NCI-H2107 (cell line): ENCODE measurements at regions not wholly inside any gene's neighbourhood (a gene's known extent, or its start where the extent isn't known, plus 50 kb on each side); places are given as distances from the start of the nearest gene placed in this dataset.
"Not testable (repeated sequence)": the region's sequence is repeated elsewhere in the genome, so short reads cannot be mapped to it uniquely, and the experiment has no call there.

ENCODE experiments used
- DNase-seq: peaks from one replicate; lab custom pipeline; 2025; lab: John Stamatoyannopoulos, UW

DNA sequence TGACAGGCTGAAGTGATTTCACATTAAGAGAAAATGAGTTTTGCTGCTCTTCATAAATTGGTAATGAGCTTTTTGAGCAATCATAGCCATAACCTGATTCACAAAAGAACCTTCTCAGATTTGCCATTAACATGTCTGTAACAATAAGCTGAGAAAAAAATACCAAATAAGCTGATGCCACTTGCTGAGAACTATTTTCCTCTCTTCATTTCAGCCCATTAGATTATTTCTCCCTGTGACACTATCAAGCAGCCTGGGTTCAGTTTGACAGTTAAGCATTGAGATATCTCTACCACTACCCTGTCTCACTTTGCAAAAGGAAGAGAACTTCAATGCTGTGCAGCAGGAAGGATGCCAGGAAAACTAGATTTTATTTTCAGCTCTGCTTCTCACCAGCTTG lies 673.9 kb downstream of the TRIB2 start:
- no peak for DNase-seq

DNA sequence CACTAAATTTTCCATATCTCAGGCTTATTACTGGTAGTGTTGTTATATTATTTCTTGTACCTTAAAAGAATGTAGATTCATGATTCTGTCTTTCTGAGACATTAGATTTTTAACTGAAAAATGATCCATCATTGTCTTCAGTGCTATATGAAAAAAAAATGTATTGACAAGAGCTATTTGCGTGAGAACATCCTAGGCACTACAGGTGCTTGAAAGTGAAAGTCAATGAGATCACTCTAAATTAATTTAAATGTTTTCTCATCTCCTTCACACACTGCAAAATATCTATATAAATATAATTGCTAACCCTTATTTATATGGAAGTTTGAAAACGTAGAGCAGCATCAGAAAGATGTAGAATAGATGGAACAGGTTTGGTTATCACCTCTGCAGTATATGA lies 684.6 kb downstream of the TRIB2 start:
- DNase-seq: no peak

DNA sequence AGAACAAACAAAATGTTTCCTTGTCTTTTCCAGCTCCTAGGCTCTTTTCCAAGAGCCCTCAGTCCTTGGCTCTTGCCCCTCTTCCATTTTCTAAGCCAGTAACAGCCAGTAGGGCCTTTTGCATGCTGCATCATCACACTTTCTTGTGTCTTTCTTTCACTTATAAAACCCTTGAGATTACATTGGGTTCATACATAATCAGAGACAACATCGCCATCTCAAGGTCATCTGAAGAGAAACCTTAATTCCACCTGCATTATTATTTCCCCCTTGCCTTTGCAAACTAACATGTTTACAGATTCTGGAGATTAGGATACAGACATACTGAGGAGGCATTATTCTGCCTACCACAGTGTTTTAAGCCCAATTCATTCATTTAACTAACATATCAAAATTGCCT lies 697.3 kb downstream of the TRIB2 start:
- no peak for DNase-seq

DNA sequence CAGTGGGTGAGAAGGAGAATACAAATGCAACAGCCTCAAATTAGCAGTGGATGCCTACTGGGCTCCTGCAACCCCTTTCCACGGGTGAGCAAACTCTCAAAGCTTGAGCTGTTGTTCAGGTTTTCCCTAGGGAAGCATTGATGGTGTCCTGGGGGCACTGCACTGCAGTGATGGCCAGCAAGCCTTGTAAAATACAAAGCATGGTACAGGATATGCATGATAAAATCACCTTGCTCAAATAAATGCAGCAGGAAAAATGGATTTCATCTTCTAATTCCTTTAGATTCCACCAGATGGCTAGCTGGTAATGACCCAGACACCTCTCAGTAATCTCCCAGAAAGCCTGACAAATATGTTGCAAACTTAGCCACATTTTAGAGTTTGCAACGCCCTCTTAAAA lies 698.2 kb downstream of the TRIB2 start:
- DNase-seq: no peak

DNA sequence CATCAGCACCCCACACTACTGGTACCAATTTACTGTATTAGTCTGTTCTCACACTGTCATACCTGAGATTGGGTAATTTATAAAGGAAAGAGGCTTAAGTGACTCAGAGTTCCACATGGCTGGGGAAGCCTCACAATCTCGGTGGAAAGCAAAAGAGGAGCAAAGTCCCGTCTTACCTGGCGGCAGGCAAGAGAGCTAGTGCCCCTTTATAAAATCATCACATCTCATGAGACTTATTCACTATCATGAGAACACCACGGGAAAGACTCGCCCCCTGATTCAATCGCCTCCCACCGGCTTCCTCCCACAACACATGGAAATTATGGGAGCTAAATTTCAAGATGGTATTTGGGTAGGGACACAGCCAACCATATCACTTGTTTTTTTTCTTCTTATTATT lies 717.2 kb downstream of the TRIB2 start:
- DNase-seq: no peak

DNA sequence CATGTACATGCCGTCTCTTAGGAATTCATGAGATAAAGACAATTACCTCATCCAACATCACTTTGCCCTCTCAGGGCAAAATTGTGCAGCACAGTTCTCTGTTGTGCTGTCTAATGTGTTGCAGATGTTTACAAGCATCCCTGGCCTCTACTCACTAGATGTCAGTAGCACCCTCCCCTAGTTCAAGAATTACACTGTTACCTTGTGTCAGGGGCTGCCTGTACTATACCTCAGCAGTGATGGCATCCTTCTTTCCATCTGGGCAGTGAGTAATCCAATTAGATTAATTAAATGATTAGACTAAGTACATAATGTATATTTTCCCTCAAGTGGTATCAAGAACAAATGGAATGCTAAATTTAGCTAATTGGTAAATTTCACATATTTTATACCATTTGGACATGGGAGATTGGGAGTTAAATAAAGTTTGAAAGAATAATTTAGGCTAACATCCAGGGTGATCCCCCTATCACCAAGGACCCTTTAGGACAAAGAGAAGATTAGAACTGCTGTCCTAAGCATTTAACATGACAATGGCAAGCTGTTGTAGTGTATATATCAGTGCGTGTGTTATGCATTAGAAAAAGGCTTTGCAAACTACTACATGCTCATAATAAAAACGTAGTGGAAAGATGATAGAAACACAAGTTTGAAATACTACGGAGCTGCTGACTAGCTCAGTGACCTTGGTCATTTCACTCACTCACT lies 727.0 kb downstream of the TRIB2 start:
- DNase-seq: not testable (repeated sequence)

DNA sequence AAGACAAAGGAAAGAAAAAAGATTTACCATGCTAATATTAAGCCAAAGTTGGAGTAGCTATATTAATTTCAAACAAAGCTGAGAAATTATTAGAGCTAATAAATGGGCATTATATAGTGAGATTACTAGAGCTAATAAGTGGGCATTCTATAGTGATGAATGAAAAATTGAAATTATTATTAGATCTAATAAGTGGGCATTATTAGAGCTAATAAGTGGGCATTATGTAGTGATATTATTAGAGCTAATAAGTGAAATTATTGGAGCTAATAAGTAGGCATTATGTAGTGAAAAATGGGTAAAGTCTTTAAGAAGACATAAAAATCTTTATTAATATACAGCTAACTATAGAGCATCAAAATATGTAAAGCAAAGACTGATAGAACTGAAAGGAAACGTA lies 745.7 kb downstream of the TRIB2 start:
- DNase-seq: no peak

DNA sequence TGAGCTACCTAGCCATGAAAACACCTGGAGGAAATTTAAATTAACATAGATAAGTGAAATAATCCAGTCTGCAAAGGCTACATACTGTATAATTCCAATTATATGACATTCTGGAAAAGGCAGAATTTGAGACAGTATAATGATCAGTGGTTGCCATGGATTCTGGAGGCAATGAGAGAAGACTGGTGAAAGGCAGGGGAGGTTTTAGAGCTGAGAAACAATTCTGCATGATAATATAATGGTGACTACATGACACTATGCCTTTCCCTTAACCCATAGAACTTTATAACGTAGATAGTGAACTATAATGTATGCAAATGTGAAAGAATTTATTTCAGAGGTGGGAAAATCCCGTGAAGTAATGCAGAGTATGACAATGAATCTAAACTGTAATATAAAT lies 749.3 kb downstream of the TRIB2 start:
- DNase-seq: no peak

DNA sequence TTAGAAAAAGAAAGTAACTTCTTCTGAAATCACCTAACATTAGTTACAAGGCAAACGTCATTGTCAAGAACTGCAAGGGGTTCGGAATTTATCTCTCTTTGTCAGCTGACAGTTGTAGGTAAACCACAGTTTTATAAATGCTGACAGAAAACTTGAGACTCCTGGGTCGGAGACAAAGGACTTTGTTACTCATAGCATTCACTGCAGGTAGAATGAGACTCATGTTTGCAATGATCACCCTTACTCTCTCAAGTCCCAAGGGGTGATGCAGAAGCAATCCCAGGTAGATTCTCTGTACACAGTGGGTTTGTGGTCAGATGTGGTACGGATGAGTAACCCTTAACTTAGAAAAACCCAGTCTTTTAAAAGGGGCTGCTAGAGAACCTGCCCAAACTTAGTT lies 757.8 kb downstream of the TRIB2 start:
- no peak for DNase-seq

DNA sequence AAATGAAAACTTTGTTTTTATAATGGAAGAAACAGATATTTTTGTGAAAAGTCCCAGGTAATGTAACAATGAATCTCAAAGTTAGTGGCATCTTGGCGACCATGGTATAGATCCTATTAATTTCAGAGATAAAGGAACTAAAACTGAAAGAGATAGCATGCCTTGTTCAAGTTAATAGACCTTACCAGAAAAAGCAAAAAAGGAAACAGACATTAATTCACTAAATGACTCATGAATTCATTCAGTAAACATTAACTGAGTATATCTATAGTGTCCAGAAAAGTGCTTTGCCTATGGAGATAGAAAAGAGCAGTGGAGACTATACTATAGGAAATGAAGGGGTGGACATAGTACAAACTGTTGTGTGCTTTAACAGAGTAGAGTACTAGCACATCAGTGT lies 763.3 kb downstream of the TRIB2 start:
- no peak for DNase-seq

DNA sequence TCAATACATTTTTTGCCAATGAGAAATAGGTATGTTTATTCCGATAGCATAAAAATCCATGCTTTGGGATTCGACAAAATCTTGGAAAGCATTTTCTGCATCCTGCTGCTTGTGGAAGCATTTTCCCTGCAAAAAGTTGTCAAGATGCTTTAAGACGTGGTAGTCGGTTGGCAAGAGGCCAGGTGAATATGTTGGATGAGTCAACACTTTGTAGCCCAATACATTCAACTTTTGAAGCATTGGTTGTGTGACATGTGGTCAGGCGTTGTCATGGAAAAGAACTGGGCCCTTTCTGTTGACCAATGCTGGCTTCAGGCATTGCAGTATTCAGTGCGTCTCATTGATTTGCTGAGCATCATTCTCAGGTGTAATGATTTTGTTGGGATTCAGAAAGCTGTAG lies 764.5 kb downstream of the TRIB2 start:
- no peak for DNase-seq

DNA sequence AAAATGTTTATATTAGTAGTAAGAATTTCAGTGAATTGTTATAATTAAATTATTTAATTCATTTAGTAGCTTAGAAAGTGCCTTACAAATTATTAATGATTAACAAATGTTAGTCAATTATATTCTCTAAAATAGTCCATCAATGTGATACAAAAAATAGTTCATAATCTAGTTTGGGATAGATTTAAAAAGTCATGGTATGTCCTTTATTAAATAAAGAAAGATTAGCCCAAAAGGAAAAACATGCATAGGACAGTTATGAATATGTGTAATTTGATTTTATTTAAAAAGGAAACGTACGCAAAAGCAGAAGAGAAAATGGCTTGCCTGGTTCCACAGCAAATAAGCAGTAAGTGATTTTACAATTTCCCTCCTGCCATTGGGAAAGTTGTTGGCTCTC lies 768.5 kb downstream of the TRIB2 start:
- no peak for DNase-seq

DNA sequence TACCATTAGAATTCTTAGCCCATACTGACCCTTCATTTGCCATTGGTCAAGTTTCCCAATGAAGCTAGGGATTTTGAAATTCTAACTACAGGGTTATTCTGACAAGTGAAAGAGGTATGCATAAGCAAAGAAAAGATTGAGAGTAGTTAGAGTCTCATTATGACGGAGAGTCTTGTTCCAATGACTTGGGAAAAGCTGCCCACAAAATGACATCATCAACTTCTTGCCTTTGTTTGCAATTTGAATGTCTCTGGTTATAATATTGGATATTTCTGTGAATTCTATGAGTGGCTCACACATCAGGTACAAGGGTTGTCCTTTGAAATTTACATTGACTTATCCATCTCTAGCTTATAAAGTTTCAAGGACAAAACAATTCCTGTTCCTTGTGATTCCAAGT lies 772.2 kb downstream of the TRIB2 start:
- DNase-seq: no peak

DNA sequence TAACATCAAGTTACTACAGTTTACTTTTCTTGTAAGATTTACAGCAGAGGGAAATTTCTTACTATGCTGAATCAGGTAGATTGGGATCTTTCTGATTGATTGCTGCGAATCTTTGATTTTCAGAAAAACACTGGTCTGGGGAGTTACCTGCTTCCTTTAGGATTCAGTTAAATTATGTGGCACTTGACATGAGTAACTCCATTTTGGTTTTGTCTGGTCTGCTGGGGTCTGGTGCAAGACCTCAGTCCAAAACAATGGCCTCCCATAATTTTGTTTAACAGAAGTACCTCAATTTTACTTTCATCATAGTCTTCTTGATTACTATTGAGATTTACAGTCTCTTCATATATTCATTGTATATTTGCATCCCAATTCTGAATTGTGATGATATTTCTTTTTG lies 775.5 kb downstream of the TRIB2 start:
- no peak for DNase-seq

DNA sequence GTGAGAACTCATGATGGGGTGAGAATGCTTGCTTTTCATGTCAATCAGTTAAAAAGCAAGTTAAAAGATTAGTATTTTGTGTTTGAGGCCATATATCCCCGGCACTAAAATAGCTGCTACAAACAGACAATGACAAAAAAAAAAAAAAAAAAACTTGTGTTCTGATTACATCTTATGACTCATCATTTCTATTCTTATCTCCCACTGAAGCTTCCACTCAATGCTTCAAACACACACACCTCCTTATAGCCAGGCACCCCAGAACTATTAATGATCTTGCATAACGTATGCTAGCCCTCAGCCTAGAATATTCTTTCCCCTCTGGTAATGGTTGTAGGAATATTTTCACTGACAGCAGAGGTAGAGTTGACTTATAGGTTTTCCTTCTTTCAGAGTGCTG lies 778.3 kb downstream of the TRIB2 start:
- DNase-seq: no peak

DNA sequence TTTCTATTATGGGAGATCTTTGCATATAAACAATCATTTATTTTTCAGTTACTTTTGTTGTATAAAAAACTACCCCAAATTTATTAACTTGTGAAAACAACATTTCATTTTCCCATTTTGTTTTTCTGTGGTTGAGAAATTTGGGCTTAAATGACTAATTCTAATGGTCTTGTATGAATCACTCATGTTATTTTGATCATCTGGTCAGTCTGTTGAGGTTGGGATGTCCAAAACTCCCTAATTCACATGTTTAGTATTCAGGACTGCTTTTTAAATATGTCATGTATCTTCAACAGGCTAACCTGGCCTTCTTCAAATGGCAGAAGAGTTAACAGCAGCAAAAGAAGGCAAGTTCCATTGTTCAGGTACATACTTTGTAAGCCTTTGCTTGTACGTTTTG lies 788.1 kb downstream of the TRIB2 start:
- no peak for DNase-seq

DNA sequence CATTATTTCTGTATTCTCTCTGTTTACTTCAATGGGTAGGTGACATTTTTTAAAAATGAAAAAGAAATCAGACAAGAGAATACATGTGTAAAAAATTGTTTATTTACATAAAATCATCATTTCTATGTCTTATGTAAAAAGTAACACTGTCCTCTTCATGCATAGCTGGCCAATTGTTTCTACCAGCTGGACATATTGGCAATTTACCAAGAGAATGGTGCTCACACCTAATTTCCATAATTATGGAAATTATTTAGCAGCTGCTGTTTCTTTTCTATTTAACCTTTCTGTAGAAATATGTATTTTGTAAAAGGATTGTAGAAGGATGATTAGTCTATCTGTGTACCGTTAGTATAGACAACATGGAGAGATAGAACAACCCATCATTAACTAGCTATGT lies 791.9 kb downstream of the TRIB2 start:
- no peak for DNase-seq

DNA sequence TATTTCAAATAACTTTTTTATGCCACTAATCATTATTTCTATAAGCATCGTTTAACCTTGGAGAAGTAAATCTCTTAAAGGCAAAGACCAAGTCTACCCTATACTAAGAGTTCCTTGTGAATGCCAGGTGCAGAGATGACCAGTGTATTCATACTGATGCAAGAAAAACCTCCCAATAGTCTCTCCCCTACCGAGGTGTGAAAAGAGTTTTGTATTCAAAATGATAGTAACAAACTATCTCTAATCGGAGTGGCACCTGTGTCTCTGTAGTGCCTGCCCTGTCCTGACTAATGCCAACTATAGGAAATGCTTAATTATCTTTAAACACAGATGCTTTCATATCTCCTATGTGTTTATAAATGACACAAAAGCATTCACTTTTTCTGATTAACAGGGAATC lies 798.5 kb downstream of the TRIB2 start:
- no peak for DNase-seq

DNA sequence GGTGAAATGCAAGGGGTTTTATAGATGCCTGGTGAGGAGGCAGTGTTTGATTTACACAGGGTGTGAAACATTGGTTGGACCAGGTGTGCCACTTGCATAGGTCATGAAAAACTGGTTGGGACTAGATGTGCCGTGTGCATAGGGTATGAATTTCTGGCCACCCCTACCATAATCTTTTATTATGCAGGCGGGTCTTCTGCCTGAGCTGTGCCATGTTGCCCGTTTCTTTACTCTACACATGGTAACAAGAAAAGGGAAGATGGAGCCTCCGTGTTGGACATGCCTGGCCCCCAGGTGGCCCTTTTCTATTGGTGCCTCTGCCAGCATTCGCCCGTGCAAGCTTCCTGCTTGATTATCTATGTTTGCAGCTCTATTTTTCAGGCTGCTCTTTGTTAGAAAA lies 805.4 kb downstream of the TRIB2 start:
- DNase-seq: no peak

DNA sequence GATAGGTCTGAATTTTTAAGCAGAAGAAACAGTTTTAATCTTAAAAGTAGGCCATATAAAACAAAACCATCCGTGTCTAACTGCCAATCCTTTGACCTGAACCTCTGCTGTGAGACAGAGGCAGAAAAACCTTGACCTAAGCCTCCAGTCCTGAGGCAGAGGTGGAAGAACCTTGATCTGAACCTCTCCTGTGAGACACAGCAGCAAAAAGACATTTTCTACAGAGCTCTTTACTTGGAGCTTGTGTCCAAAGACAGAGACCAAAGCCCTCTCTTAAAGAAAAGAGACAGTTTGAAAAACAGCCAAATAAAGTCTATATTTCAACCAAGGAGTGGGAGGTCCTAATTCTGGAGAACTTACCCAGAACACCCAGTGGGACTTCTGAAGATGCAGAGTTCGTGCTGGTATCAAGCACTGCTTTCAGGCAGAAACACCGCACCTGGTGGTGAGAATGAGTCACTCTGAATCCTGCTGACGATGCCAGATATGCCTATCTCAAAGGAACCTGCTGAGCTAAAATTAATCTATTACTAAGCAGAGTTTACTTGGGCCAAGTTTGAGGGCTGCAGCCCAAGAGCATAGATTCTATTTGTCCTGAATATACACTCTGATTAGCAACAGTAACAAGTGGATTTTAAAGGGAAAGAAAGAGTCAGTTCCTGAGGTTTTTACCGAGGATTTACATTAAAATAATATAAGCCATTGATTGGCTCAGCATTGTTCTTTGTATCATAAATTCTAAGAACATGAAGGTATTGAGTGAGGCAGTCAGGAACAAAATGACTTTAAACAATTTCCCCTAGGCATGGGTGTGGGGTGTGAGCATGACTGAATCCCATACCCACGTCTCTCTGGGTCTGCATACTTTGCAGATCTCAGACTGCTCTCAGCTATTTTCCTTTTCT lies 806.4 kb downstream of the TRIB2 start:
- DNase-seq: no peak

DNA sequence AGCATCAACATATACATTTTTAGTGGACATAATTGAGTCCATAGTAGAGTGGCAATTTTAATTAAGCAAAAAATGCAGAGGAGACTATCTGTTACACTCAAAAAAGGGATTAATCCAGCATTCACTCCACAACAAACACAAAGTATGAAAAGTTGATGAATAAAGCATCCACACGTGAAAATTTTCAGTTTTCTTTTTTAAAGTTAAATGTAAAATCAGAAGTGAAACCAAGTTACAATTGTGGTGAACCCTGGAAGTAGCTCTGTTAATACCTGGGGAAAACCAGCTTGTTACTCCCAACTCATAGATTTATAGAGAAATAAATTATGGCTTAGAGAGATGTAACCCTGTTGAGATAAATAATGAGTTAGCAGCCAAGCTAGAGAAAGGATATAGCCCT lies 807.8 kb downstream of the TRIB2 start:
- no peak for DNase-seq

DNA sequence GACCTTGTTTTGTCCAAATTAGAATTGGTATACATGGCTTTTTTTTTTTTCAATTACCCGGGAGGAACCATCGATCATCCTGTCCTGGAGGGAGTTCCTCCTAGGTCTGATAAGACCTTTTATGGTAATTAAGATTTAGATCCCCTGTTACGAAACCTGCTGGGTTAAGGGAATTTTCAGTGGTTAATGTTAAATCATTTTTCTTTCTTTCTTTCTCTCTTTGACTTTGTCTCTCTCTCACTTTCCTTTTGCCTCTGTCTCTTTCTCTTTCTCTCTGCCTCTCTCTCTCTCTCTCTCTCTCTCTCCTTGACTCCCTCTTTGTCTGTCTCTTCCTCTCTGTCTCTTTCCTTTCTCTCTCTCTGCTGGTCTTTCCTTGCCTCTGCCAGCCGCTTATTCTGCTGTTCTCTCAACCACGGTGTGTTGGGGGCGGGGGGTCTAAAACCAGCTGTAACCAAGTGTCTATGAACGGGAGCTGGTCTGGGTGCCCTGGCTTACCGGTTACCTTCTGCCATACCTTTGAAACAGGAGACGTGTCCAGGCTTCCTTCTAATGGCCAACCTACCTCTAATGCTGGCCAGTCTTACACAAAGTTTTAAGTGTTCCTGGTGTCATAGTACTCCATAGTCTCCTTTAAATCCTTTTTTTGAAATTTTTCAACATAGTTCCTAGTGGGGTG lies 815.1 kb downstream of the TRIB2 start:
- not testable (repeated sequence) for DNase-seq
